ENCODE measurements at regions not wholly inside any gene's neighbourhood (a gene's known extent, or its start where the extent isn't known, plus 50 kb on each side); places are given as distances from the start of the nearest gene placed in this dataset.

DNA sequence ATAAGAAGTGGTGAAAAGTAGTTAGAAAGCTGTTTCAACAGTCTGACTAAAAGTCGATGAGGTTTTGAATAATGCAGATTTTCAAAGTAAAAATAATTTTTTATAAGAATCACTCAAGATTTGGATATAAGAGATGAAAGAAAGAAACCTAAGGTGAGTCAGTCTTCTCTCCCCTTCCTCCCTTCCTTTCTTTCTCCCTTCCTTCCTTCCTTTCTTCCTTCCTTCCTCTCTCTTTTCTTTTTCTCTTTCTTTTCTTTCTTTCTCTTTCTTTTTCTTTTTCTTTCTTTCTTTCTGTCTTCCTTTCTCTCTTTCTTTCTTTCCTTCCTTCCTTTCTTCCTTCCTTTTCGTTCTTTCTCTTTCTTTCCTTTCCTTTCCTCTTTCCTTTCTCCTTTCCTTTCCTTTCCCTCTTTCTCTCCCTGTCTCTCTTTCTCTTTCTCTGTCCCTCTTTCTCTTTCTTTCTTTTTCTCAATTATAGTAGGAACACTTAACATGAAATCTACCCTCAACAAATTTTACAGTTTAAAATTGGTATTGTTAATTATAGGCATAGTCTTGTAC is 308.6 kb downstream of the ARL4A start:
- TF ChIP-seq ESRRG (CRISPR knock-in tag; IDR thresholded peaks at IDR 0.05): no peak
- no peak for TF ChIP-seq BACH2 (CRISPR knock-in tag; IDR thresholded peaks at IDR 0.05; ENCODE audit: borderline replicate concordance)
- TF ChIP-seq ZNF70 (CRISPR knock-in tag; IDR thresholded peaks at IDR 0.05): no peak

All from SK-N-SH treated with all-trans-retinoic acid at 6 μM for 48 hours (cell line).